Right cardiac atrium (tissue), 5 donors: ENCODE measurements at regions not wholly inside any gene's neighbourhood (a gene's known extent, or its start where the extent isn't known, plus 50 kb on each side); places are given as distances from the start of the nearest gene placed in this dataset.

Experiments used
- ATAC-seq, 2 donors: fragments of 200-7000 bp; cut with Tn5 transposase; one replicate each; pipeline versions ENCODE4 v1.8.0 to v1.9.1; 2020; ENCODE audit warnings: moderate library complexity in 2 of 2, mild to moderate bottlenecking in 1 of 2
- DNase-seq, 3 donors: peaks; one replicate each; pipeline ENCODE4 v3.0.0-alpha.2; 2020
- H3K27ac ChIP-seq: one replicate; pipeline ENCODE4 v1.5.1; 2013; ENCODE audit warnings: mild to moderate bottlenecking, low read length, control low read depth, moderate library complexity
- H3K27me3 ChIP-seq: one replicate; pipeline ENCODE4 v1.6.1; 2013; ENCODE audit not compliant: control insufficient read depth, insufficient read depth
- H3K4me1 ChIP-seq: one replicate; pipeline ENCODE4 v1.6.1; 2013; ENCODE audit warnings: low read length; ENCODE audit not compliant: control insufficient read depth, insufficient read depth
- H3K4me3 ChIP-seq: one replicate; pipeline ENCODE4 v1.5.1; 2013; ENCODE audit warnings: low read length, control low read depth
- H3K9me3 ChIP-seq: one replicate; pipeline ENCODE4 v1.6.1; 2013; ENCODE audit warnings: low read length; ENCODE audit not compliant: control insufficient read depth
- WGBS: extraction: QIAGEN DNeasy Blood & Tissue Kit; methylation state at CpG from one replicate; pipeline ENCODE4 v1.1.7; 2013; 5-methylcytosine and 5-hydroxymethylcytosine counted together
- intact Hi-C, 4 donors: fragments of 100-400 bp; cut with DNase I; formaldehyde crosslinking; loops; one replicate each; pipeline versions ENCODE4 v1.11.0 to v1.14.0; 2022 to 2023
- donor health status: healthy with polysubstance abuse.
- donor health status: DM: no; HTN: yes; CAD: no.
- donor health status: DM: no; HTN: no; CAD: no.
- donor health status: DM: no; HTN: yes; CAD: no; lungs with severe emphysema.
- donor health status: DM: yes; HTN: yes; CAD: no.

DNA sequence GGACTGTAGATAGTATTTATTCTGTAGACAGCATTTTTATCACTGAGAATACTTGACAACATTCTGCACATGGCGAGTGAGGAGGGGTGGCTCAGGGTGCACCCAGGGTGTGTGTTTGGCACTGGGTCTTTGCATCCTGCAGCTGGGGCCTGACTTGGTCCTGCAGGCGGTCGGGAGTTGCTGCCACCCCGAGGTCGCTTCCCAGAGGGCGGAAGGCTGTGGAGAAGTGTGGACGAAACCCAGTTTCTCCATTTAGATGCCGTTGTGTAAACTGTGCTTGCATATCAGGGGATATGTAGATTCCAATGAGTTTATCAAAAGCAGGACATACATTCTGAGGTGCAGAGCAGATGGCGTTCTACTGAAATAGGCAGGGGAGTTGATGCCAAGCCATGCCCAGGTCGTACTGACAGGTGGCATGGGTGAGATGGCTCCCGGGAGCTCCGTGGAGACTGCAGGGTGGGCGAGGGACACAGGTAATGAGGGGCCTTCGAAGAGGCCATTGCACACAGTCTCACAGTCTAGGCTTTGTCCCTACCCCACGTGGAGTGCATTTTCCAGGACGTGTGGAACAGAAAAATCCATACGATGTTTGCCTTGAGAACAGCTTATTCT, 74.5 kb downstream of the RTP5 start:
- WGBS, result 78% methylated on average over 17 of the region's 17 CpGs
- Histone ChIP-seq H3K4me1 (no peaks in the 10 kb centered on the region), H3K4me3 (no peak overlapping the region), H3K27ac (no peak overlapping the region), H3K9me3 (no peaks in the 10 kb centered on the region), H3K27me3 (no peaks in the 10 kb centered on the region)
- intact Hi-C loops, result no loop called here
- no peak for DNase-seq
- no peak for ATAC-seq

GRCh38 chr2:241944821-241945220, 75.3 kb downstream of the RTP5 start:
- intact Hi-C loops, result no loop called here
- no peaks in the 10 kb centered on the region for H3K4me1 ChIP-seq
- no peak for DNase-seq
- no peaks in the 10 kb centered on the region for H3K27me3 ChIP-seq
- no peak overlapping the region for H3K4me3 ChIP-seq
- H3K9me3 ChIP-seq, result no peaks in the 10 kb centered on the region
- no peak for ATAC-seq
- WGBS, result 83% methylated on average over 12 of the region's 12 CpGs
- no peak overlapping the region for H3K27ac ChIP-seq

DNA sequence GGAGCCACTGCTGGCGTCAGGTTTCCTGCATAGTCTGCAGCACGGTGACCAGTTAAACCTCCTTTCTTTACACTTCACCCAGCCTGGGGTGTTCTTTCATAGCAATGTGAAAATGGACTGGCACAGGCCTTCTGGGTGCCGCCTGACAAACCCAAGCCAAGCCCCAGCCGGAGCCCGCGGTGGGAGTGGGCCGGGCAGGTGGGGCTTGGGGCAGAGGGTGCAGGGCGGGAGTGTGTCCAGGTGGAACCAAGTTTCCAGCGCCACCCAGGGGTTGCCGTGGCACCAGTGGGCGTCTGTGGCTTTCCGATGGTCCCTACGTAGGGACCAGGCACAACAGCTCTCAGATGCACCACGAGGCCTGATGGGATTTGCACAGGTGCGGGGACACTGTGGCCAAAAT, 75.8 kb downstream of the RTP5 start:
- intact Hi-C loops, result no loop called here
- DNase-seq (no peak), ATAC-seq (no peak)
- H3K27me3 ChIP-seq, result no peaks in the 10 kb centered on the region
- no peaks in the 10 kb centered on the region for H3K9me3 ChIP-seq
- H3K27ac ChIP-seq, result no peak overlapping the region
- no peaks in the 10 kb centered on the region for H3K4me1 ChIP-seq
- WGBS, result 89% methylated on average over 15 of the region's 15 CpGs
- no peak overlapping the region for H3K4me3 ChIP-seq

DNA sequence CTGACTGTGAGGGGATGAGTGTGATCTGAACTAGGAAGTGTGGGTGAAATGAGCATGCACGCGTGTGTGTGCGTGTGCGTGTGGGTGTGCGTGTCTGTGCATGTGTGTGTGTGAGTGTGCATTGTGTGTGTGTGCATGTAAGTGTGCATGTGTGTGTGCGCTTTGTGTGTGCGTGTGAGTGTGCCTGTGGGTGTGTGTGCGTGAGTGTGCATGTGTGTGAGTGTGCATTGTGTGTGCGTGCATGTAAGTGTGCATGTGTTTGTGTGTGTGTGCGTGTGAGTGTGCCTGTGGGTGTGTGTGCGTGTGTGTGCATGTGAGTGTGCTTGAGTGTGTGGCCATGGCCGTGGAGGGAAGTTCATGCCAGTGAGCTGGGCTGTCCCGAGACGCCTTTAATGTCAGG, 76.3 kb downstream of the RTP5 start:
- no peak for ATAC-seq
- intact Hi-C loops, result no loop called here

GRCh38 chr2:241946306-241947003, 76.9 kb downstream of the RTP5 start:
- H3K4me1 ChIP-seq, result peaks cover 3% of the 10 kb centered on the region
- ATAC-seq (no peak), DNase-seq (no peak)
- no peak overlapping the region for H3K27ac ChIP-seq
- intact Hi-C loops, result no loop called here
- H3K27me3 ChIP-seq, result no peaks in the 10 kb centered on the region
- no peaks in the 10 kb centered on the region for H3K9me3 ChIP-seq
- WGBS, result 83% methylated on average over 32 of the region's 32 CpGs
- no peak overlapping the region for H3K4me3 ChIP-seq

More for the DNA sequence above, 76.3 kb downstream of the RTP5 start:
- H3K9me3 ChIP-seq, result no peaks in the 10 kb centered on the region
- no peak overlapping the region for H3K27ac ChIP-seq
- no peak overlapping the region for H3K4me3 ChIP-seq
- DNase-seq, result no peak
- H3K27me3 ChIP-seq, result no peaks in the 10 kb centered on the region
- 85% methylated on average over 14 of the region's 14 CpGs for WGBS
- no peaks in the 10 kb centered on the region for H3K4me1 ChIP-seq

GRCh38 chr2:241947004-241947350, 77.4 kb downstream of the RTP5 start:
- Histone ChIP-seq H3K9me3 (no peaks in the 10 kb centered on the region), H3K4me1 (peaks cover 3% of the 10 kb centered on the region), H3K27ac (no peak overlapping the region), H3K27me3 (no peaks in the 10 kb centered on the region), H3K4me3 (no peak overlapping the region)
- DNase-seq, result no peak
- WGBS, result 85% methylated on average over 28 of the region's 28 CpGs
- intact Hi-C loops, result no loop called here
- ATAC-seq, result no peak

DNA sequence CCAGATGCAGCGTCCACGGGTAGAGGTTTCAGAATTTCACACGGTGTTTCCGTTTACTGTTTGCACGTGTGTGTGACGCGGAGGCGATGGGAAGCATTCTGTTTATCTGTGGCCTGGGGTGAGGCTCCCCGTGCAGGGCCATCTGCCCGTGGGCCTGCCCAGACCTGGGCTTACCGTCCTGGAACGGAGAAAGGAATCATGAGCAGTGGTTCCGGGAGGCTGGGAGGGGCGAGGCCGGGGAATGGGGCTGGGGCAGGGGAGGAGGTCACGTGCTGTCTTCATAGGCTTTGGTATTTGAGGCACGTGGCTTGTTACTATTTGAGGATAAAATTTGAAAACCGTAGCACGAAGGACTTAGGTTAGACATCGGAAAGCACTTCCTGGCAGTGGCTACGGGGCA, 77.9 kb downstream of the RTP5 start:
- 86% methylated on average over 21 of the region's 21 CpGs for WGBS
- no peaks in the 10 kb centered on the region for H3K9me3 ChIP-seq
- no peak overlapping the region for H3K4me3 ChIP-seq
- intact Hi-C loops, result no loop called here
- ATAC-seq, result no peak
- H3K4me1 ChIP-seq, result peaks cover 3% of the 10 kb centered on the region
- H3K27me3 ChIP-seq, result no peaks in the 10 kb centered on the region
- DNase-seq, result no peak
- no peak overlapping the region for H3K27ac ChIP-seq

- Histone ChIP-seq H3K27me3 (no peaks in the 10 kb centered on the region), H3K9me3 (no peaks in the 10 kb centered on the region), H3K4me1 (peaks cover 3% of the 10 kb centered on the region), H3K27ac (no peak overlapping the region), H3K4me3 (no peak overlapping the region)
- 89% methylated on average over 19 of the region's 19 CpGs for WGBS
- ATAC-seq (no peak), DNase-seq (no peak)
- intact Hi-C loops, result no loop called here
These were observed 78.3 kb downstream of the RTP5 start for GRCh38 chr2:241947876-241948275.

GRCh38 chr2:241948299-241948897, 78.9 kb downstream of the RTP5 start:
- no peaks in the 10 kb centered on the region for H3K27me3 ChIP-seq
- H3K9me3 ChIP-seq, result no peaks in the 10 kb centered on the region
- intact Hi-C loops, result no loop called here
- H3K4me3 ChIP-seq, result no peak overlapping the region
- H3K27ac ChIP-seq, result no peak overlapping the region
- peaks cover 3% of the 10 kb centered on the region for H3K4me1 ChIP-seq
- ATAC-seq (no peak), DNase-seq (no peak)
- WGBS, result 67% methylated on average over 8 of the region's 8 CpGs

DNA sequence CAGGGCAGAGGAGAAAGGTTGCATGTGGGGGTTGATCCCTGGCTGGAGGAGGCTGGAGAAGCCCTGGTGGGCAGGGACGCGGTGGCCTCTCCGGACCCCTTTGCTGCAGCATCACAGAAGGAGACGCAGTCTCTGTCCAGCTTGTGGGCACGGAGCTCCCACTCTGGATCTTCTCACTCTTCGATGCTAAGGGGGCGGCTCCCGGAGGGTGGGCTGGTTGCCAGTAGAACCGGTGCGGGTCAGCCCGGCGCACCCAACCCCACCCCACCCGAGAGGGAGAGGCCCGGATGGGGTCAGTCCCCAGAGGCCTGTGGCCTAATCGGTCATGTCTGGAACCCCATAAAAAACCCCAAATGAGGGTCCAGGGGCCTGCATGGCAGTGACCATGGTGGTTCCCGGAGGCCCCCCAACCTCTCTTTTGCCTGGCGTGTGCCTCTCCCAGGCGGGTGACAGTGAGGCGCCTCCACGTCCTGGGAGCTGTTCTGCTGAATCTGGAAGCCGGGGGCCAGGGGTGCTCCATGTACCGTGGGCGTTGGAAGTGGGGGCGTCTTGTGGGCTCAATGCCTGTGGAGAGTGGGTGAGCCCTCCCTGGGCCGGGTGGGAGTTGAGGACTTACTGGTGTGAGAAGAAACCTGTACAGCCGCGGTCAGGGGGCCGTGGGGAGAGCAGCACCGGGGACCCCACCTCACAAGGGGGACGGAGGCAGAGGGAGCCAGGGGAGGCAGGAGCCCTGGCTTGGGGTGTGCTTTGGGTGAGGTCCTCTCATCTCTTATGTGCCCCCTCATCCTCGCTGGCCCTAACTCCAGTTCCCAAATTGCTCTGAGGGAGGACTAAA, 79.6 kb downstream of the RTP5 start:
- no peak overlapping the region for H3K4me3 ChIP-seq
- no peaks in the 10 kb centered on the region for H3K9me3 ChIP-seq
- no peaks in the 10 kb centered on the region for H3K27me3 ChIP-seq
- intact Hi-C loops, result no loop called here
- peaks cover 3% of the 10 kb centered on the region for H3K4me1 ChIP-seq
- 76% methylated on average over 31 of the region's 31 CpGs for WGBS
- ATAC-seq, result no peak
- no peak overlapping the region for H3K27ac ChIP-seq
- peak in 1 of 3 donors; percentile 58 for DNase-seq
